ENCODE measurements at regions not wholly inside any gene's neighbourhood (a gene's known extent, or its start where the extent isn't known, plus 50 kb on each side); places are given as distances from the start of the nearest gene placed in this dataset.
A peak's percentile ranks its signal among the peaks of the same experiment; 100 is the strongest.

- DNase-seq (ENCODE audit: low read depth) = no peak
Measured at GRCh38 chr1:163656095-163656759, 334.5 kb downstream of the NUF2 start.

- DNase-seq (ENCODE audit: low read depth) = no peak
Measured at GRCh38 chr1:163657719-163658118, 336.0 kb downstream of the NUF2 start.

- DNase-seq (ENCODE audit: low read depth) = no peak
Measured at GRCh38 chr1:163661391-163661790, 339.6 kb downstream of the NUF2 start.

GRCh38 chr1:163664671-163665335, 343.0 kb downstream of the NUF2 start:
- DNase-seq (ENCODE audit: low read depth) = no peak

GRCh38 chr1:163668472-163668871, 346.7 kb downstream of the NUF2 start:
- no peak for DNase-seq (ENCODE audit: low read depth)

GRCh38 chr1:163670989-163671757, 349.4 kb downstream of the NUF2 start:
- no peak for DNase-seq (ENCODE audit: low read depth)

GRCh38 chr1:163672976-163673758, 351.4 kb downstream of the NUF2 start:
- DNase-seq (ENCODE audit: low read depth) = no peak

GRCh38 chr1:163673759-163674151, 352.0 kb downstream of the NUF2 start:
- DNase-seq (ENCODE audit: low read depth) = peak; percentile 41

GRCh38 chr1:163674236-163674635, 352.5 kb downstream of the NUF2 start:
- DNase-seq (ENCODE audit: low read depth) = no peak

GRCh38 chr1:163684785-163685184, 363.0 kb downstream of the NUF2 start:
- no peak for DNase-seq (ENCODE audit: low read depth)

GRCh38 chr1:163692266-163692665, 370.5 kb downstream of the NUF2 start:
- DNase-seq (ENCODE audit: low read depth) = no peak

GRCh38 chr1:163697137-163697536, 375.4 kb downstream of the NUF2 start:
- no peak for DNase-seq (ENCODE audit: low read depth)

- DNase-seq (ENCODE audit: low read depth) = no peak
Measured at GRCh38 chr1:163701783-163702374, 380.1 kb downstream of the NUF2 start.

- DNase-seq (ENCODE audit: low read depth) = no peak
Measured at GRCh38 chr1:163703794-163704193, 382.0 kb downstream of the NUF2 start.

- no peak for DNase-seq (ENCODE audit: low read depth)
Measured at GRCh38 chr1:163706915-163707314, 385.2 kb downstream of the NUF2 start.

GRCh38 chr1:163709636-163710035, 387.9 kb downstream of the NUF2 start:
- no peak for DNase-seq (ENCODE audit: low read depth)

- no peak for DNase-seq (ENCODE audit: low read depth)
Measured at GRCh38 chr1:163712321-163712720, 390.6 kb downstream of the NUF2 start.

- no peak for DNase-seq (ENCODE audit: low read depth)
Measured at GRCh38 chr1:163720294-163720693, 398.5 kb downstream of the NUF2 start.

- no peak for DNase-seq (ENCODE audit: low read depth)
Measured at GRCh38 chr1:163725551-163725950, 403.8 kb downstream of the NUF2 start.

- peak; percentile 26 for DNase-seq (ENCODE audit: low read depth)
Measured at GRCh38 chr1:163730411-163730821, 408.7 kb downstream of the NUF2 start.

GRCh38 chr1:163737261-163737660, 415.5 kb downstream of the NUF2 start:
- no peak for DNase-seq (ENCODE audit: low read depth)

Measured in stromal cell of bone marrow (primary cell).